AG09319 (cell line): ENCODE measurements at regions not wholly inside any gene's neighbourhood (a gene's known extent, or its start where the extent isn't known, plus 50 kb on each side); places are given as distances from the start of the nearest gene placed in this dataset.

ENCODE experiments used
- DNase-seq: peaks from one replicate; pipeline ENCODE4 v3.0.0-alpha.2; 2010; ENCODE audit warnings: low read depth; ENCODE audit errors: extremely low read depth
- TF ChIP-seq, protein P1 (sequence below): IDR thresholded peaks from 2 replicates; pipeline ENCODE4 v1.5.1; 2011; ENCODE audit warnings: low read depth, mild to moderate bottlenecking, inconsistent platforms, low read length, moderate library complexity

DNA sequence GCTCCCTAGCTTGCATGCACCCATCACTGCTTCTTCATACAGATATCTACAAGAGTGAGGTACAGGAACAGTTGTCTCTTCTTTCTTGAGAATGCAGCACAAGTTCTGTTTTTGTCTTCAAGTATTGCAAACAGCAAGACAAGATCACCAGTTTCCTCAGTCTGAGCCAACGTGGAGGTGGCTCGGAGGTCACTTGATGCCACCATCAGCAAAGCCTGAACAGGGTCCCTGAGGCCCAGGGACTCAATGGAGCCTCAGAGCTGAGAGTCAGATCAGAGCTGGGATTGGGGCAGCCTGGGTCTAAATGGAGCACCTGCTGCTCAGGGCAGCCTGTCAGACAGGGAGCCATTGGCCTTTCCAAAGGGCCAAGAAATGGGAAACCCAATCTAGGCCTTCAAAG lies 290.7 kb upstream of the ID2 start:
- DNase-seq: no peak
- TF ChIP-seq, protein P1, sequence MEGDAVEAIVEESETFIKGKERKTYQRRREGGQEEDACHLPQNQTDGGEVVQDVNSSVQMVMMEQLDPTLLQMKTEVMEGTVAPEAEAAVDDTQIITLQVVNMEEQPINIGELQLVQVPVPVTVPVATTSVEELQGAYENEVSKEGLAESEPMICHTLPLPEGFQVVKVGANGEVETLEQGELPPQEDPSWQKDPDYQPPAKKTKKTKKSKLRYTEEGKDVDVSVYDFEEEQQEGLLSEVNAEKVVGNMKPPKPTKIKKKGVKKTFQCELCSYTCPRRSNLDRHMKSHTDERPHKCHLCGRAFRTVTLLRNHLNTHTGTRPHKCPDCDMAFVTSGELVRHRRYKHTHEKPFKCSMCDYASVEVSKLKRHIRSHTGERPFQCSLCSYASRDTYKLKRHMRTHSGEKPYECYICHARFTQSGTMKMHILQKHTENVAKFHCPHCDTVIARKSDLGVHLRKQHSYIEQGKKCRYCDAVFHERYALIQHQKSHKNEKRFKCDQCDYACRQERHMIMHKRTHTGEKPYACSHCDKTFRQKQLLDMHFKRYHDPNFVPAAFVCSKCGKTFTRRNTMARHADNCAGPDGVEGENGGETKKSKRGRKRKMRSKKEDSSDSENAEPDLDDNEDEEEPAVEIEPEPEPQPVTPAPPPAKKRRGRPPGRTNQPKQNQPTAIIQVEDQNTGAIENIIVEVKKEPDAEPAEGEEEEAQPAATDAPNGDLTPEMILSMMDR: no peak

- TF ChIP-seq, protein P1: no peak
- no peak for DNase-seq
Observed at GRCh38 chr2:8391584-8391983, 290.3 kb upstream of the ID2 start.

GRCh38 chr2:8392098-8392866 lies 289.6 kb upstream of the ID2 start:
- TF ChIP-seq, protein P1: no peak
- DNase-seq: no peak

DNA sequence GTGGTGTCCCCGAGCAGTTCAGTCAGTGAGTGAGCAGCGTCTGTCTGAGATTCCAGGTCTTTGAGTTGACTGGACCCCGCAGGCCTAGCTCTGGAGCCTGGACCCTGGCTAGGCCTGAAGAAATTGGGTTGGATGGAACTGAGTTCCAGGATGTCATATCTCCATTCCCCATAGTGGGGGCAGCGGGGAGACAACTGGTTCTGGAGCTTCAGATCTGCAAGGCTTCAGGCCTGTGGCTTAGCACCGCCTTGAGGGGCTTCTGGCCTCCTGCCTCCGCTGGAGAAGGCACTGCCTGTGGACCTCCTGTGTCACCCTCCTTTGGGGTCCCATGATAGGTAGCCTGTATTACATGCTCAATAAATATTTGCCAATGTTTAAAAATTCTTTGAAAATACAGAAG lies 288.4 kb upstream of the ID2 start:
- TF ChIP-seq, protein P1: no peak
- DNase-seq: no peak

DNA sequence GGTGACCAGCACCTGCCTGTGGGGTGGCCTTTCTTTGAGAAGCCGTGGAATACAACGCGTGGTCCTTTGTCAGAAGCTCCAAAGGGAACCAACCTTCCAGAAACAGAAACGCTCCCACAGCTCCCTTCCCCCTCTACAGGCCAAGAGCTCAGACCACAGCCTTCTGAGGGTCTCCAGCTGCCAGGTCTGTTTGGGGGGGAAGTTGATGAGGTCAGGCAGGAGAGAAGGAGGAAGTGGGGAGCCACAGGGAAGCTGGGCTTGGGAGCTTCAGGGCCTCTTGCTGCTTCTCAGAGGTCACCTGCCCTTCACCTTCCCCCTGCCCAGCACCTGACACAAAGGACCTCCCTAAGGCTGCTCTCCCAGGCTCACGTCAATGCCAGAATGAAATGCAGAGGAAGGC lies 287.7 kb upstream of the ID2 start:
- no peak for DNase-seq
- TF ChIP-seq, protein P1: no peak

DNA sequence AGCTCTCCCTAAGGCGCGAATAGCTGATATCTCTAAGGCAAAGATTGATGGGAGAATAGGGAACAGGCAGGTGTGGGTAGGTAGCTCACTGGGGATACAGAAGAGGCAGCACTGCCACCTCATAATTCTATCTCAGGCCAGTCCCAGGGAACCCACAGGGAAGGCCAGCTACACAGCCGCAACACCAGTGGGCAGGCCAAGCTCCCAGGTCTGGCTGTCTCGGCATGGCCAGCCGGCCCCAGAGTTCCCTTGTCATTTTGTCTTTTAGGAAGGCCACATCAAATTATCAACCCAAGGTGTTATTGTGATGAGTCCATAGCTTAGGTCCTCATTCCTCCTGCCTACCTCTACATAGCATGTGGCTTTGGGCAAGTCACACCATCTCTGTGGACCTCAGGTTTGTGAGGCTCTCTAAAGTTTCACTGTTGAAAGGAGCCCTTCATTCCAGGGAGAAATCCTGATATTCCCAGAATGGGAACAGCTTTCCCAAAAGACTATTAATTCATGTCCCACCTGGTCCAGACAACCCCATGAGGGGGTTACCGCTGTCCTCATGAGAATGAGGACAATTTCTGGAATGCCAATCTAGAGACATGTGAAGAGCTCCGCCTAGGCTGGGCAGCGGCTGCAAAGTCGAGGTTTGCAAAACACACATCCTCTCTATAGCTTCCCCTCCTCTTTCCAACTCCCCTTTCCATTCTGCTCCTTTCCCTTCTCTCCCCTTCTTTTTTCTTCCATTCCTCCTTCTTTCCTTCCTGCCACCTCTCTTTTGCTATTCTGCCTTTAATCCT lies 287.1 kb upstream of the ID2 start:
- TF ChIP-seq, protein P1: no peak
- no peak for DNase-seq

DNA sequence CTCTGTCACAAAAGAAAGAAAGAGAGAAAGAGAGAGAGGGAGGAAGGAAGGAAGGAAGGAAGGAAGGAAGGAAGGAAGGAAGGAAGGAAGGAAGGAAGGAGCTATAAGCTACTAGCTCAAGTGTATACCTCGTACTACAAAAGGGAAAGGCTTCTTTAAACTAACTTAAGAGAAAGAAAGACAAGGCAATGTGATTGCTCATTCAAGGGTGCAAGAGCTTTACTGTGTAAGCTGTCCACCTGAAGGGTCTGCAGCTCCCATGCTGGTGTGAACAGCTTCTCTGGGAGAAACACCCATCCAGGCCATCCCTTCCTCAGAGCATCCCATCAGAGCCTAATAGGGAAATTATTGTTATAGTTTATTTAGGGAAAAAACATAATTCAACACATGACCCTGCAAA lies 286.1 kb upstream of the ID2 start:
- DNase-seq: no peak
- TF ChIP-seq, protein P1: no peak
